Activated CD4-positive, alpha-beta memory T cell treated with anti-CD3 and anti-CD28 coated beads for 36 hours (primary cell): ENCODE measurements at regions not wholly inside any gene's neighbourhood (a gene's known extent, or its start where the extent isn't known, plus 50 kb on each side); places are given as distances from the start of the nearest gene placed in this dataset.
"Not testable (repeated sequence)": the region's sequence is repeated elsewhere in the genome, so short reads cannot be mapped to it uniquely, and the experiment has no call there.

ENCODE experiments used
- CTCF ChIA-PET: fragments of 350-600 bp; sonication (Branson Sonifier 250); formaldehyde crosslinking; loops from one replicate; lab custom pipeline; 2021; ENCODE audit warnings: antibody characterized with exemption, inconsistent platforms; lab: Charles Lee
- POLR2A ChIA-PET: fragments of 350-600 bp; sonication (Branson Sonifier 250); formaldehyde crosslinking; loops from one replicate; lab custom pipeline; 2021; ENCODE audit warnings: antibody characterized with exemption; lab: Charles Lee
- DNase-seq: peaks from one replicate; pipeline ENCODE4 v3.0.0-alpha.2; 2020
- H3K27ac Mint-ChIP-seq: one replicate; pipeline ENCODE4 v1.8.0; 2021; ENCODE audit warnings: mixed read lengths
- H3K27me3 Mint-ChIP-seq: one replicate; pipeline ENCODE4 v1.8.0; 2021; ENCODE audit warnings: mixed read lengths
- H3K36me3 Mint-ChIP-seq: one replicate; pipeline ENCODE4 v1.8.0; 2021; ENCODE audit warnings: mixed read lengths
- H3K4me1 Mint-ChIP-seq: one replicate; pipeline ENCODE4 v1.8.0; 2021; ENCODE audit warnings: low read depth, mixed read lengths
- H3K4me3 Mint-ChIP-seq: one replicate; pipeline ENCODE4 v1.8.0; 2021; ENCODE audit warnings: mild to moderate bottlenecking, mixed read lengths
- H3K9me3 Mint-ChIP-seq: one replicate; pipeline ENCODE4 v1.8.0; 2021; ENCODE audit warnings: mixed read lengths
- intact Hi-C: fragments of 100-400 bp; cut with micrococcal nuclease; formaldehyde crosslinking; loops from one replicate; pipeline ENCODE4 v1.15.1; 2023

GRCh38 chr19:28606269-28607032 is 606.5 kb downstream of the UQCRFS1 start:
- no peaks in the 10 kb centered on the region for H3K36me3 Mint-ChIP-seq

GRCh38 chr19:28605501-28606268 is 607.3 kb downstream of the UQCRFS1 start:
- intact Hi-C loops, result no loop called here
- CTCF ChIA-PET, result no interaction called here
- DNase-seq, result no peak
- no peak overlapping the region for H3K27ac Mint-ChIP-seq
- H3K36me3 Mint-ChIP-seq, result no peaks in the 10 kb centered on the region
- no peaks in the 10 kb centered on the region for H3K27me3 Mint-ChIP-seq
- POLR2A ChIA-PET, result no interaction called here
- no peaks in the 10 kb centered on the region for H3K4me1 Mint-ChIP-seq
- no peak overlapping the region for H3K4me3 Mint-ChIP-seq
- peaks cover 29% of the 10 kb centered on the region for H3K9me3 Mint-ChIP-seq

More at GRCh38 chr19:28606269-28607032, 606.5 kb downstream of the UQCRFS1 start:
- ChIA-PET POLR2A (no interaction called here), CTCF (no interaction called here)
- no peak for DNase-seq
- H3K27me3 Mint-ChIP-seq, result no peaks in the 10 kb centered on the region
- H3K4me3 Mint-ChIP-seq, result no peak overlapping the region
- intact Hi-C loops, result no loop called here
- H3K4me1 Mint-ChIP-seq, result no peaks in the 10 kb centered on the region
- no peak overlapping the region for H3K27ac Mint-ChIP-seq
- H3K9me3 Mint-ChIP-seq, result peaks cover 29% of the 10 kb centered on the region

GRCh38 chr19:28603453-28603852 is 609.5 kb downstream of the UQCRFS1 start:
- no peak for DNase-seq
- ChIA-PET CTCF (no interaction called here), POLR2A (no interaction called here)
- Mint-ChIP-seq H3K27me3 (no peaks in the 10 kb centered on the region), H3K4me3 (no peak overlapping the region), H3K9me3 (peaks cover 30% of the 10 kb centered on the region), H3K36me3 (no peaks in the 10 kb centered on the region), H3K4me1 (no peaks in the 10 kb centered on the region), H3K27ac (no peak overlapping the region)
- intact Hi-C loops, result no loop called here

GRCh38 chr19:28602675-28603298 is 610.2 kb downstream of the UQCRFS1 start:
- intact Hi-C loops, result no loop called here
- Mint-ChIP-seq H3K27me3 (no peaks in the 10 kb centered on the region), H3K4me1 (no peaks in the 10 kb centered on the region), H3K4me3 (no peak overlapping the region), H3K27ac (no peak overlapping the region), H3K9me3 (peaks cover 23% of the 10 kb centered on the region), H3K36me3 (no peaks in the 10 kb centered on the region)
- POLR2A ChIA-PET, result no interaction called here
- CTCF ChIA-PET, result no interaction called here
- no peak for DNase-seq

- no peaks in the 10 kb centered on the region for H3K27me3 Mint-ChIP-seq
Observed at GRCh38 chr19:28601723-28602440, 611.1 kb downstream of the UQCRFS1 start.

GRCh38 chr19:28598861-28599260 is 614.1 kb downstream of the UQCRFS1 start:
- Mint-ChIP-seq H3K4me3 (no peak overlapping the region), H3K4me1 (no peaks in the 10 kb centered on the region), H3K36me3 (no peaks in the 10 kb centered on the region), H3K27me3 (no peaks in the 10 kb centered on the region), H3K27ac (no peak overlapping the region), H3K9me3 (peaks cover 4% of the 10 kb centered on the region)
- DNase-seq, result no peak
- intact Hi-C loops, result no loop called here
- POLR2A ChIA-PET, result no interaction called here
- CTCF ChIA-PET, result no interaction called here

More at GRCh38 chr19:28601723-28602440, 611.1 kb downstream of the UQCRFS1 start:
- CTCF ChIA-PET, result no interaction called here
- H3K36me3 Mint-ChIP-seq, result no peaks in the 10 kb centered on the region
- H3K9me3 Mint-ChIP-seq, result peaks cover 16% of the 10 kb centered on the region
- POLR2A ChIA-PET, result no interaction called here
- no peaks in the 10 kb centered on the region for H3K4me1 Mint-ChIP-seq
- no peak for DNase-seq
- intact Hi-C loops, result no loop called here
- H3K27ac Mint-ChIP-seq, result no peak overlapping the region
- H3K4me3 Mint-ChIP-seq, result no peak overlapping the region

GRCh38 chr19:28596561-28597071 is 616.3 kb downstream of the UQCRFS1 start:
- no peak overlapping the region for H3K4me3 Mint-ChIP-seq
- H3K4me1 Mint-ChIP-seq, result no peaks in the 10 kb centered on the region
- H3K9me3 Mint-ChIP-seq, result peaks cover 4% of the 10 kb centered on the region
- intact Hi-C loops, result no loop called here
- no peak for DNase-seq
- H3K27ac Mint-ChIP-seq, result no peak overlapping the region
- ChIA-PET POLR2A (no interaction called here), CTCF (interaction anchor here (0.8 kb wide), 1 partner anchor 113 kb away, joined by 3 read pairs; no protein-coding TSS in a partner anchor)
- no peaks in the 10 kb centered on the region for H3K36me3 Mint-ChIP-seq
- no peaks in the 10 kb centered on the region for H3K27me3 Mint-ChIP-seq

GRCh38 chr19:28595722-28596480 is 617.0 kb downstream of the UQCRFS1 start:
- Mint-ChIP-seq H3K36me3 (no peaks in the 10 kb centered on the region), H3K4me1 (no peaks in the 10 kb centered on the region), H3K4me3 (no peak overlapping the region), H3K27ac (no peak overlapping the region), H3K27me3 (no peaks in the 10 kb centered on the region), H3K9me3 (peaks cover 4% of the 10 kb centered on the region)
- POLR2A ChIA-PET, result no interaction called here
- intact Hi-C loops, result no loop called here
- DNase-seq, result no peak
- CTCF ChIA-PET, result interaction anchor here (0.6 to 0.8 kb wide), 2 partner anchors 24 to 114 kb away, joined by 3 read pairs; no protein-coding TSS in a partner anchor

- ChIA-PET CTCF (no interaction called here), POLR2A (no interaction called here)
- H3K9me3 Mint-ChIP-seq, result peaks cover 4% of the 10 kb centered on the region
- no peaks in the 10 kb centered on the region for H3K27me3 Mint-ChIP-seq
- H3K27ac Mint-ChIP-seq, result no peak overlapping the region
- H3K4me1 Mint-ChIP-seq, result no peaks in the 10 kb centered on the region
- H3K4me3 Mint-ChIP-seq, result no peak overlapping the region
- intact Hi-C loops, result no loop called here
- H3K36me3 Mint-ChIP-seq, result no peaks in the 10 kb centered on the region
- DNase-seq, result no peak
Observed at GRCh38 chr19:28594737-28595136, 618.2 kb downstream of the UQCRFS1 start.

GRCh38 chr19:28589991-28590411 is 623.0 kb downstream of the UQCRFS1 start:
- intact Hi-C loops, H3K4me1 Mint-ChIP-seq, H3K27me3 Mint-ChIP-seq, POLR2A ChIA-PET, CTCF ChIA-PET, H3K36me3 Mint-ChIP-seq, H3K4me3 Mint-ChIP-seq, DNase-seq, H3K9me3 Mint-ChIP-seq, H3K27ac Mint-ChIP-seq: not testable (repeated sequence)

- Mint-ChIP-seq H3K27ac (no peak overlapping the region), H3K27me3 (no peaks in the 10 kb centered on the region), H3K36me3 (no peaks in the 10 kb centered on the region), H3K4me1 (no peaks in the 10 kb centered on the region), H3K4me3 (no peak overlapping the region), H3K9me3 (no peaks in the 10 kb centered on the region)
- no peak for DNase-seq
- ChIA-PET CTCF (no interaction called here), POLR2A (no interaction called here)
- intact Hi-C loops, result no loop called here
Observed at GRCh38 chr19:28586474-28586873, 626.5 kb downstream of the UQCRFS1 start.
